ENCODE measurements at regions not wholly inside any gene's neighbourhood (a gene's known extent, or its start where the extent isn't known, plus 50 kb on each side); places are given as distances from the start of the nearest gene placed in this dataset.

GRCh38 chr1:106817575-106817974, 238.9 kb upstream of the PRMT6 start:
- FAIRE-seq: no peak

GRCh38 chr1:106831511-106831910, 225.0 kb upstream of the PRMT6 start:
- no peak for FAIRE-seq

GRCh38 chr1:106836708-106837107, 219.8 kb upstream of the PRMT6 start:
- no peak for FAIRE-seq

DNA sequence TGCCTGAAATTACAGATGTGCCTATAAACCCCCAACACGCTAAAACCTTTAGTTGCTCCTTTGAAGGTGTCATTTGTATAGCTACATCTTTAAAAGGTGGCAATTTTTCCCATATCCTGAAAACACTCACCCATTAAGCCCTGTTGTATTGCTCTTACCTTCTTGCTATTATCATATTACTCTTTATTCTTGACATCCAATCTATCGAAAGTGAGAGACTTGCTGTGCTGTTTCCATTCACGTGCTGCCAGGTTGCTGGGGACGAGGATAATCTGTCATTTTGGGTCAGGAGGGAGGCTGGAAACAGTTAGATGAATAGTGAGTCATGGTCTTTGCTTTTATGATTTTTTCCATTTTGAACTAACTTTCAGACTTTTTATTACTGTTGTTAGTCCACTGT, 213.0 kb upstream of the PRMT6 start:
- no peak for FAIRE-seq

DNA sequence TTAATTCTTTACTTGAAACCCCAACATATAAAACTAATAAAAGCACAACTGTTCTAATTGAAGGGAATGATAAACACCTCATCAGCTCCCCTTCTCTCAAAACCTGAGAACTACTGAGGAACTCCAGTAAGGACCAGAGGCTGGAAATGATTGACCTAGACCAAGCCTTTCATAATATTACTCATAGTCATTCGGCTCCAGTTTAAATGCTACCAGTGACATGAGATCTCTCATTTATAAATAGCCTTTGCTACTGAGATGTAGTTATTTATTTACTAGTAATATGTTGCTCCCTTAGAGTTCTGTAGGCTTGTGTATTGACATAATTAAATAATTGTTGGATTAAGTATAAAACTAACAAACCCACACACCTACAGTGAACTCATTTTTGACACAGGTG, 209.8 kb upstream of the PRMT6 start:
- FAIRE-seq: no peak

DNA sequence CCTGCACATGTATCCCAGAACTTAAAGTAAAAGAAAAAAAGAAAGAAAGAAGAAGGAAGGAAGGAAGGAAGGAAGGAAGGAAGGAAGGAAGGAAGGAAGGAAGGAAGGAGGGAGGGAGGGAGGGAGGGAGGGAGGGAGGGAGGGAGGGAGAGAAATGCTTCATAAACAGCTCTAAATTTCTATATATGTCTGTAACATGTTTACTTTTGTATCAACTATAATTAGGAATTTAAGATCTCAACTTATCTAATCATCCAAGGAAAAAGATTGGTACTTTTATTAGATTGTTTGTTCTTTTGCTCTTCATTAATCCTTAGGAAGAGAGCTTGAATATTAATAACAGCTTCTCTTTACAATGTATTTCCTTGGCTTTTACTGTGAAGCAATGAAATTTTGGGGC, 195.4 kb upstream of the PRMT6 start:
- FAIRE-seq: no peak

- FAIRE-seq: no peak
Measured at GRCh38 chr1:106868828-106869227, 187.6 kb upstream of the PRMT6 start.

- no peak for FAIRE-seq
Measured at GRCh38 chr1:106875622-106876021, 180.9 kb upstream of the PRMT6 start.

- no peak for FAIRE-seq
Measured at GRCh38 chr1:106876384-106876783, 180.1 kb upstream of the PRMT6 start.

DNA sequence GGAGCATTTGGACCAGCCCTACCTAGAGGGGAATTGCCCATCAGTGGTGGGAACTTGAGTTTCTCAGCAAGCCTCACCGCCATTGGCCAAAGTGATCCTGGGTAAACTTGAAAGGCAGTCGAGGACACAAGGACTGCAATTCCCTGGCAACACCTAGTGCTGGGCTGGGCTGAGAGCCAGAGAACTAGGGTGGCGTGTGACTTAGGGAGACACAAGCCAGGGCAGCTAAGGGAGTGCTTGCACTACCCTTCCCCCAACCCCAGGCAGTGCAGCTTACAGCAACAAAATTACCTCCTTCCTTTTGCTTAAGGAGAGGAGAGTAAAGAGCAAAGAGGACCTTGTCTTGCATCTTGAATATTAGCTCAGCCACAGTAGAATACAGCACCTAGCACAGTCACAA, 176.9 kb upstream of the PRMT6 start:
- no peak for FAIRE-seq

DNA sequence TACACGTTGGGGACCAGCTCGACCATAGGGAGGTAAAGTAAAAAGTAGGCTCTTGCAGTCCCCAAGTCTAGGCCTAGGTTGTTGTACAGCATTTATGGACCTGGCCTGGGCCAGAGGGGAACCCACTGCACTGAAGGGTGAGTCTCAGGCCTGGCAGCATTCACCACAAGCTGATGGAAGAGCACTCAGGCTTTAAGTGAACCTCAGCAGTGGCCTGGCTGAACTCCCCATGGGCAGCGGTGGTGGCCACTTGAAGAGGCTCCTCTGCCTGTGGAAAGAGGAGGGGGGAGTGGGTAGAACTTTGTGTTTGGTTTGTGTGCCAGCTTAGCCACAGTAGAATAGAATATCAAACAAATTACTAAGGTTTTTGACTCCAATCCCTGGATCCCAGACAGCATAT, 176.2 kb upstream of the PRMT6 start:
- no peak for FAIRE-seq

GRCh38 chr1:106883208-106883607, 173.3 kb upstream of the PRMT6 start:
- FAIRE-seq: no peak

DNA sequence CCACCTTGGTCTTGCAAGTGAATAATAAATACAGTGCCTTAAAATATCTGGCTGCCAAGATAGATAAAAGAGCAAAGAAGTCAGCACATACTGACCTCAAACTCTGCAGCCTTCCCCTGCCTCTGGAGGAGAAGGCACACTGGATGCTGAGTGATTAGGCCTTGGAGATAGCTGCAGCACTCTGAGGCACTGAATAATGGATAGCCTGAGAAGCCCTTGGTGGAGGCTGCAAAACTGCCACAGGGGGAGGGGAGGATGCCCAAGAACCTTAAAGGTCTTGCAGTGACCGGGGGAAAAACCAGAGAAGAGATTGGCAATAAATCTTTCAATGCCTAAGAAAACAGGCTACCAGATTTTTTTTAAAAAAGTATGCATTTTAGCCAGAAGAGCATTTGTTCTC, 167.4 kb upstream of the PRMT6 start:
- FAIRE-seq: no peak

DNA sequence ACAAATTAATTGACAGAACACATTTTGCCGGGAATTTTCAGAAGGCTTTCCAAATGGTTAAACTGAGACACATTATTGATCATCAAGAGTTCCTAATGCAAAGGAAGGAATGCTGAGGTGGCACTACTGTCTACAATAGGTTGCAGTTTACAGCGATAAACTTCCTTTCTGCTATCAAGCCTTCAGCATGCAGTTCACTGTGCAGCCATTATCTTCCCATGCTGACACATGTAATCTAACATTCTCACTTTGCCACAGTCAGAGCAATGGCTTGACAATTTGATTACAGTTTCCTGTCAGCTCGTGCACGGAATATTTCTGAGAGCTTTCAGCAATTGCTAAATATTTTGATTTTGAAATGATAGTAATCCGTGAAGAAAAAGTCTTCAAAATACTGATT, 166.9 kb upstream of the PRMT6 start:
- FAIRE-seq: no peak

DNA sequence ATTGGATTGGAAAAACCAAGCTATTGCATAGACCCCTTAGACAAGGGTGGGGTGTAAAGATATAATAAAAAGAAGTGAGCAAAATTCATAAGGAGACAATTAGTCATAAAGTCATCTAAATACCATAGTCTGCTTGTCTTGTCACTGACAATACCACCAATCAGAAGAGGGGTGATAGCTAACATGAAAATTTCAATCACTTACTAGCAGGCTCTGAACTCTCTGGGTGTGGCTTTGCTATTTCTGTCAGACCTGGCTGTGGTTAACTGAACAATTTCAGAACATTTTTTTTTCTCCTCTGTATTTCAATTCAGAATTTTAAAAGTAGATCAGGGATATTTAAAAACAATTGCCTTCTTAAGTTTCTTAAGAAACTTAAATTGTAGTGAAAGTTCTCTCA, 158.5 kb upstream of the PRMT6 start:
- no peak for FAIRE-seq

DNA sequence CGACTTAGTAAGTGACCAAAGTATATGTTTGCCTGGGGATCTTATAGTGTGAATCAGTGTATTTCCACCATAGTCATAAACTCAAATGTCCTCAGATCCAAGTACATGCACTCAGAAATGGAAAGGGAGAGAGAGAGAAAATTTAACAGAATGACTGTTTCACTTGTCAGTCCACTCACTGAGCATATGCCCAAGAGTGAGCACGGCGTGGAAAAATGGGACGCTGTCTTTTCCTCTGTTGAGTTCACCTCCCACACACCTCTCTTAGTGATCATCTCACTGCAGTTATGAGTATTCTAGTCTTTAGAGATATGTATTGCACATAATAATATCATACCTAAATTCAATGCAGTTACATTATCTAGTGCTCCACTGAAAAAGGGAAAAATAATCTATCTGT, 156.8 kb upstream of the PRMT6 start:
- no peak for FAIRE-seq

DNA sequence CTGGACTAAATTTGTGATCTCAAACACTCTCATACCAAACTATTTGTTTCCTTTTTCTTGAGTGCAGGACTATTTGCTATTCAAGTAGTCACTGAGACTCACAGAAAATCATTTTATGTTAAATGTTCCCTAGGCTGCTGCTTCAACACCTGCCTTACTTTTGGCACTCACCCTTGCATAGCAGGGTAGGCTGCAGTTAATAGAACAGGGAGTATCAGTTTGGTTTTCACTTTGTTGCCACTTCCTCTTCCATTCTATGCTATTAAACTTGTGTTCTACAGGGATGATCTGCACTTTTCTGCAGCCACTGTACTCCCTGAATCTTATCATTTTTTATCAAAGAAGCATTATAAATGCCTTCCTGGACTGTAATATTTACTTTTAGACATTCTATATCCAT, 148.7 kb upstream of the PRMT6 start:
- FAIRE-seq: no peak

DNA sequence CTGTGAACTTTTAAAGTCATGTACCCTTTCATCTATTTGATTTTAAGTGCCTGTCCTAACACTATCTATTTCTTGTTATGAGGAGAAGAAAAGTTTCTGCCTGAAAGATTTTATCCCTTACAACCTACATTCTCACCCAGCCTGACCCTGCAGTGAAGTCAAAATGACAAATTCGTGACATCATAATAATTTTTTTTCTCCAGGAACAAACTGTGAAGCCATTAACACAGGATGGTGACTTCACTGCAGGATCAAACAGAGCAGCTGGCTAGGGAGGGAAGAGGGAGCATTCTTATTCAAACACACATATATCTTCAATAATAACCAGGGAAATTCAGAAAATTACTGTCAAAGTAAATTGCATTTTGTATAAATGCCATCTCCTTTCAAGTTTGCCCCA, 147.8 kb upstream of the PRMT6 start:
- FAIRE-seq: no peak

DNA sequence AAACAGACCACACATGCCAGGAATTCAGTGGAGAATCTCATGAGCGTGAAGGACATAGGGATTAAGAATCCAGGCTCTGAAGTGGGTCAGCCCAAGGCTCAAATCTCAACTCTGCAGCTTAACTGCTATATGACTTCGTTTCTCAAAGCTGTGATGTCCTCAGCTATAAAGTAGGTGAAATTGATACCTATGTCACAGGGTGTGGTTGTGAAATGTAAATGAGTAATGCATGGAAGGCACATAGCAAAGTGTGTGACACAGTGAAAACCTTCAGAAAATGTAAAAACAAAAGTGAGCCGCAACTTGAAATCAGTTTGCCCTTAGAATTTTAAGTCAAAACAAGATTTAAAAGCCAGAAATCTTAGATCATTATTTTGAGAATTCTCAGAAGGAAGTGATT, 145.7 kb upstream of the PRMT6 start:
- FAIRE-seq: no peak

DNA sequence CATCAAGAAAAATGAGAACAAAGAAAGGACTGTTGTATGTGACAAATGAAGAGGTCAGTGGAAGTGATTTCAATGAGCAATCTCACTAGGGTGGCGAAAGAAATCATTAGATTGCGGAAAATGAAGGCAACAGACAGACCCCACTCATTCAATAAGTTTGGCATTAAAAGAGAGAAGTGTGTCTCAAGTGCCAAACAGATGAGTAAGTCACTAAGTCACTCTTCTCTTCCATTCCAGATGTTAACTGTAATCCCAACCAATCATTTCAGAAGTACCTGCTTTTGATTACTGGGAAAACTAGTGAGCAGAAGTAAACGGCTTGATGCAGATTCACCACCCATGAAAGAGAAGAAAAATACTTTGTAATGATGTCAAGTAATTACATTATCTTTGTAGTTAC, 144.3 kb upstream of the PRMT6 start:
- FAIRE-seq: no peak

- no peak for FAIRE-seq
Measured at GRCh38 chr1:106921186-106921585, 135.3 kb upstream of the PRMT6 start.

DNA sequence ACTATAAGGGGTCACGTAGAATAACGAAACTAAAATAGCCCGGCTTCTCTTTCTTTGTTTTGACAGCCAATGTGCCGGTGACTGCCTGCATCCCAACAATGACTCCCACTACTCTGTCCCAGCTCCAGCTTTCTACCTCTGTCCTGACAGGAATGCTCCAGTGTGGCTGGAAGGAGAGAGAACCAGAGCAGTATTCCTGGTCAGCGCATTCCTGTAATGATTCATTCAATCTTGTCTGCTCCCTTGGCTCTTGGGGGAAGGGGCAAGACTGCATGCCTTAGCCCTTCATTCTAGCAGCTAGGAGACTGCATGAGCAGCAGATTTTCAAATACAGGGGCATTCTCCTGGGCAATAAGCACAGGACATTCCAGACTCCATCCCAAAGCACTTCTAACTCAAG, 132.1 kb upstream of the PRMT6 start:
- no peak for FAIRE-seq

- FAIRE-seq: no peak
Measured at GRCh38 chr1:106925750-106926149, 130.7 kb upstream of the PRMT6 start.

DNA sequence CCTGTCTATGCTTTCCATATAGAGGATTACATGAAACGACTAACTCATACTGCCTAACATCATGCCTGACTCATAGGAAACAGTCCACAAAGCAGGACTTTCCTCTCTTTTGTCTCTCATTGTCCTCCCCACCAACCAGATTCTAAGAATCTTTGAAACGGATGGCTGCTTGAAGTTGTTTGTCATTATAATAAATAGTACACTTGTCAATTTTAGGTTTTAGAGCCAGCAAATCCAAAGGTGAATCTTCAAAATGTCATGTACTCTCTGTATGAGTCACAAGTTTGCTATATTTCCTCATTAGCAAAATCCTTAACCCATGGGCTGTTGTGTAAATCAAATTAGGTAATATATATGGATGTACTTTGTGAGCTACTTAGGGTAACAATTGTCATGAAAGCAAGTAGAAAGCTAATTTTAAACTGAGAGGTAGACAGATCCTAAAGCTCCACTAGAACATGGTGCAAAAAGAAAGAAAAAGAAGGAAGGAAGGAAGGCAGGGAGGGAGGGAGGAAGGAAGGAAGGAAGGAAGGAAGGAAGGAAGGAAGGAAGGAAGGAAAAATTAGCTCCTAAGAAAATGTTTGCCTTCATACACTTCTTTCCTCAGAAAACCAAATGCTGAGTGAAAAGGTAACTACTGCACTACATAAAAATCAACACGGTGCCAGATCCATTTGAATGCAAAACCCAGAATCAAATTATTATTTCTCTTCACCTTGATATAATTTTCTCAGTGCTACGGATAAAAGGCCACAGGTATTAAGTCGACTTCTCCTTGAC, 129.5 kb upstream of the PRMT6 start:
- no peak for FAIRE-seq

DNA sequence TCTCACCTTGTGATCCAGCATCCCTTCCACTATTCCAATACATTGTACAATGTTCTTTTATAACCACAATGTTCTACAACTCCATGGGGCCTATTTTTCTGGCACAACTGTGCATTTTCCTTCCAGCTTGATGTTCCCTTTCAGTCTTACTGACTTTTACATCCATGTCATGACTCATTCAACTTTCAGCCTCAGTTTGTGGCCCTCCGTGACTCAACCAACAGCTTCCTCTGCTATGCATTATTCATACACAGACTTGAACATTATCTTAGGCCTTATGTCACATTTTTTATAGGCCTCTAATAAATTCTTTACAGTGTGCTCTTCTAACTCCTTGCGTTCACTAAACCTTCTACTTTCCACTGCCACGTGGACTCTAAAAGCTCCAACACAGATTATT, 119.4 kb upstream of the PRMT6 start:
- no peak for FAIRE-seq

- no peak for FAIRE-seq
Measured at GRCh38 chr1:106944721-106945120, 111.8 kb upstream of the PRMT6 start.
